ENCODE measurements at regions not wholly inside any gene's neighbourhood (a gene's known extent, or its start where the extent isn't known, plus 50 kb on each side); places are given as distances from the start of the nearest gene placed in this dataset.

- no peak for DNase-seq (ENCODE audit: low read depth)
- no peak overlapping the region for H3K4me3 ChIP-seq (ENCODE audit: low read depth, low read length)
- TF ChIP-seq MAX (IDR thresholded peaks at IDR 0.05; ENCODE audit: low read depth, low read length) (no peak), MYC (IDR thresholded peaks at IDR 0.05; ENCODE audit: low read depth, low read length) (no peak)
These were observed 1108.4 kb upstream of the TMEM132C start for GRCh38 chr12:127158385-127159061.

GRCh38 chr12:127161466-127161865 lies 1105.5 kb upstream of the TMEM132C start:
- no peak for TF ChIP-seq MAX (IDR thresholded peaks at IDR 0.05; ENCODE audit: low read depth, low read length)
- H3K4me3 ChIP-seq (ENCODE audit: low read depth, low read length), result no peak overlapping the region
- DNase-seq (ENCODE audit: low read depth), result no peak

- no peak for DNase-seq (ENCODE audit: low read depth)
- TF ChIP-seq CTCF (IDR thresholded peaks at IDR 0.05; ENCODE audit: low read depth, low read length) (no peak), POLR2A (IDR thresholded peaks at IDR 0.05; ENCODE audit: extremely low read depth, insufficient read length) (no peak), MAX (IDR thresholded peaks at IDR 0.05; ENCODE audit: low read depth, low read length) (no peak), MYC (IDR thresholded peaks at IDR 0.05; ENCODE audit: low read depth, low read length) (no peak)
- no peak overlapping the region for H3K4me3 ChIP-seq (ENCODE audit: low read depth, low read length)
These were observed 1104.7 kb upstream of the TMEM132C start for GRCh38 chr12:127162307-127162706.

- no peak overlapping the region for H3K4me3 ChIP-seq (ENCODE audit: low read depth, low read length)
- peak; percentile 10 for DNase-seq (ENCODE audit: low read depth)
- no peak for TF ChIP-seq POLR2A (IDR thresholded peaks at IDR 0.05; ENCODE audit: extremely low read depth, insufficient read length)
- no peak for TF ChIP-seq MAX (IDR thresholded peaks at IDR 0.05; ENCODE audit: low read depth, low read length)
- TF ChIP-seq MYC (IDR thresholded peaks at IDR 0.05; ENCODE audit: low read depth, low read length), result no peak
- TF ChIP-seq CTCF (IDR thresholded peaks at IDR 0.05; ENCODE audit: low read depth, low read length), result no peak
These were observed 1104.1 kb upstream of the TMEM132C start for GRCh38 chr12:127162902-127163301.

GRCh38 chr12:127165567-127166392 lies 1101.2 kb upstream of the TMEM132C start:
- peak overlapping the region; percentile 46 for H3K4me3 ChIP-seq (ENCODE audit: low read depth, low read length)
- TF ChIP-seq MYC (IDR thresholded peaks at IDR 0.05; ENCODE audit: low read depth, low read length), result no peak
- TF ChIP-seq MAX (IDR thresholded peaks at IDR 0.05; ENCODE audit: low read depth, low read length), result no peak
- no peak for TF ChIP-seq CTCF (IDR thresholded peaks at IDR 0.05; ENCODE audit: low read depth, low read length)
- no peak for TF ChIP-seq POLR2A (IDR thresholded peaks at IDR 0.05; ENCODE audit: extremely low read depth, insufficient read length)
- peak; percentile 75 for DNase-seq (ENCODE audit: low read depth)

- TF ChIP-seq POLR2A (IDR thresholded peaks at IDR 0.05; ENCODE audit: extremely low read depth, insufficient read length) (no peak), MYC (IDR thresholded peaks at IDR 0.05; ENCODE audit: low read depth, low read length) (no peak), MAX (IDR thresholded peaks at IDR 0.05; ENCODE audit: low read depth, low read length) (no peak), CTCF (IDR thresholded peaks at IDR 0.05; ENCODE audit: low read depth, low read length) (no peak)
- H3K4me3 ChIP-seq (ENCODE audit: low read depth, low read length), result no peak overlapping the region
- no peak for DNase-seq (ENCODE audit: low read depth)
These were observed 1097.4 kb upstream of the TMEM132C start for GRCh38 chr12:127169321-127170181.
